ENCODE measurements at regions not wholly inside any gene's neighbourhood (a gene's known extent, or its start where the extent isn't known, plus 50 kb on each side); places are given as distances from the start of the nearest gene placed in this dataset.

DNA sequence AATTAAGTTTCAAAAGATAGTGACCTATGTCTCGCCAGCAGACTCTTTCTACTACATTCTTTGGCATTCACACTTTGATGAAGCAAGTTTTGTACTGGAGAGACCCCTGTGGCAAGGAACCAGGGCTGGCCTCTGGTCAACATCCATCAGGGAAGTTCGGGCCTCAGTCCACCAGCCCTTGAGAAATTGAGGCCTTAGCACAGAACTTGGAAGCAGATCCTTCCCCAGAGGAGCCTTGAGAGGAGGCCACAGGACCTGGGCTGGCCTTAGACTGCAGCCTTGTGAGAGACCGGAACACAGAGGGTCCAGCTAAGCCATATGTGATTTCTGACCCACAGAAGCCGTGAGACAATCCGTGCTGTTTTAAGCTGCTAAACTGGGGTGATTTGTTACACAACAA, 317.9 kb downstream of the ZSWIM6 start:
- ChIA-PET POLR2A (no interaction called here), CTCF (no interaction called here)
- DNase-seq (ENCODE audit: extremely low spot score) = no peak
- TF ChIP-seq LEF1 (IDR thresholded peaks at IDR 0.05; ENCODE audit: borderline replicate concordance) = no peak
- no peak for TF ChIP-seq BHLHE40 (IDR thresholded peaks at IDR 0.05; ENCODE audit: borderline replicate concordance)
- TF ChIP-seq SP1 (IDR thresholded peaks at IDR 0.05) = no peak
- TF ChIP-seq FOXM1 (IDR thresholded peaks at IDR 0.05; ENCODE audit: borderline replicate concordance) = no peak
- no peak for TF ChIP-seq NFRKB (IDR thresholded peaks at IDR 0.05)
- no peak for TF ChIP-seq ZNF384 (IDR thresholded peaks at IDR 0.05)
- no peak for TF ChIP-seq PKNOX1 (IDR thresholded peaks at IDR 0.05)
- no peak for TF ChIP-seq SUZ12 (IDR thresholded peaks at IDR 0.05)

- CTCF ChIA-PET = no interaction called here
- POLR2A ChIA-PET = no interaction called here
- no peak for DNase-seq (ENCODE audit: extremely low spot score)
- TF ChIP-seq BHLHE40 (IDR thresholded peaks at IDR 0.05; ENCODE audit: borderline replicate concordance) (no peak), CTBP1 (IDR thresholded peaks at IDR 0.05; ENCODE audit: borderline replicate concordance) (no peak), ELF4 (IDR thresholded peaks at IDR 0.05) (no peak), ZNF384 (IDR thresholded peaks at IDR 0.05) (no peak), FOXK2 (IDR thresholded peaks at IDR 0.05) (no peak), SUZ12 (IDR thresholded peaks at IDR 0.05) (no peak), NFRKB (IDR thresholded peaks at IDR 0.05) (no peak), TARDBP (IDR thresholded peaks at IDR 0.05) (no peak), HDGF (IDR thresholded peaks at IDR 0.05; ENCODE audit: borderline replicate concordance) (no peak), LEF1 (IDR thresholded peaks at IDR 0.05; ENCODE audit: borderline replicate concordance) (no peak), FOXA1 (IDR thresholded peaks at IDR 0.05) (no peak), SP1 (IDR thresholded peaks at IDR 0.05) (no peak), ARNT (IDR thresholded peaks at IDR 0.05) (no peak), FOXM1 (IDR thresholded peaks at IDR 0.05; ENCODE audit: borderline replicate concordance) (no peak), PKNOX1 (IDR thresholded peaks at IDR 0.05) (no peak), L3MBTL2 (conservative IDR thresholded peaks at IDR 0.05) (no peak)
These were observed 318.6 kb downstream of the ZSWIM6 start for GRCh38 chr5:61650661-61651060.

GRCh38 chr5:61651195-61651594, 319.1 kb downstream of the ZSWIM6 start:
- DNase-seq (ENCODE audit: extremely low spot score) = no peak
- POLR2A ChIA-PET = no interaction called here
- TF ChIP-seq ARNT (IDR thresholded peaks at IDR 0.05) (no peak), LEF1 (IDR thresholded peaks at IDR 0.05; ENCODE audit: borderline replicate concordance) (no peak), NFRKB (IDR thresholded peaks at IDR 0.05) (no peak), ELF4 (IDR thresholded peaks at IDR 0.05) (no peak), TARDBP (IDR thresholded peaks at IDR 0.05) (no peak), ZNF384 (IDR thresholded peaks at IDR 0.05) (no peak), FOXA1 (IDR thresholded peaks at IDR 0.05) (no peak), BHLHE40 (IDR thresholded peaks at IDR 0.05; ENCODE audit: borderline replicate concordance) (no peak)
- CTCF ChIA-PET = no interaction called here

- no peak for TF ChIP-seq FOXM1 (IDR thresholded peaks at IDR 0.05; ENCODE audit: borderline replicate concordance)
- no peak for TF ChIP-seq ZNF384 (IDR thresholded peaks at IDR 0.05)
- no peak for TF ChIP-seq NFRKB (IDR thresholded peaks at IDR 0.05)
- TF ChIP-seq L3MBTL2 (conservative IDR thresholded peaks at IDR 0.05) = no peak
- CTCF ChIA-PET = no interaction called here
- no peak for DNase-seq (ENCODE audit: extremely low spot score)
- POLR2A ChIA-PET = no interaction called here
These were observed 320.9 kb downstream of the ZSWIM6 start for GRCh38 chr5:61652916-61653315.

GRCh38 chr5:61653807-61654580, 321.9 kb downstream of the ZSWIM6 start:
- ChIA-PET POLR2A (no interaction called here), CTCF (no interaction called here)
- TF ChIP-seq HDGF (IDR thresholded peaks at IDR 0.05; ENCODE audit: borderline replicate concordance) (no peak), BHLHE40 (IDR thresholded peaks at IDR 0.05; ENCODE audit: borderline replicate concordance) (no peak), SP1 (IDR thresholded peaks at IDR 0.05) (no peak), CTBP1 (IDR thresholded peaks at IDR 0.05; ENCODE audit: borderline replicate concordance) (no peak), TARDBP (IDR thresholded peaks at IDR 0.05) (no peak), ZNF384 (IDR thresholded peaks at IDR 0.05) (no peak), ELF4 (IDR thresholded peaks at IDR 0.05) (no peak), LEF1 (IDR thresholded peaks at IDR 0.05; ENCODE audit: borderline replicate concordance) (no peak), FOXK2 (IDR thresholded peaks at IDR 0.05) (no peak), NFRKB (IDR thresholded peaks at IDR 0.05) (no peak), FOXM1 (IDR thresholded peaks at IDR 0.05; ENCODE audit: borderline replicate concordance) (no peak), FOXA1 (IDR thresholded peaks at IDR 0.05) (no peak), ARNT (IDR thresholded peaks at IDR 0.05) (no peak), SUZ12 (IDR thresholded peaks at IDR 0.05) (no peak), L3MBTL2 (conservative IDR thresholded peaks at IDR 0.05) (no peak), PKNOX1 (IDR thresholded peaks at IDR 0.05) (no peak)
- DNase-seq (ENCODE audit: extremely low spot score) = no peak

GRCh38 chr5:61654876-61655275, 322.8 kb downstream of the ZSWIM6 start:
- no peak for TF ChIP-seq TARDBP (IDR thresholded peaks at IDR 0.05)
- no peak for TF ChIP-seq LEF1 (IDR thresholded peaks at IDR 0.05; ENCODE audit: borderline replicate concordance)
- TF ChIP-seq ELF4 (IDR thresholded peaks at IDR 0.05) = no peak
- TF ChIP-seq ARNT (IDR thresholded peaks at IDR 0.05) = no peak
- no peak for TF ChIP-seq PKNOX1 (IDR thresholded peaks at IDR 0.05)
- no peak for TF ChIP-seq CTBP1 (IDR thresholded peaks at IDR 0.05; ENCODE audit: borderline replicate concordance)
- TF ChIP-seq ZNF384 (IDR thresholded peaks at IDR 0.05) = no peak
- no peak for TF ChIP-seq BHLHE40 (IDR thresholded peaks at IDR 0.05; ENCODE audit: borderline replicate concordance)
- TF ChIP-seq SUZ12 (IDR thresholded peaks at IDR 0.05) = no peak
- TF ChIP-seq FOXM1 (IDR thresholded peaks at IDR 0.05; ENCODE audit: borderline replicate concordance) = no peak
- no peak for TF ChIP-seq FOXK2 (IDR thresholded peaks at IDR 0.05)
- no peak for TF ChIP-seq SP1 (IDR thresholded peaks at IDR 0.05)
- TF ChIP-seq HDGF (IDR thresholded peaks at IDR 0.05; ENCODE audit: borderline replicate concordance) = no peak
- TF ChIP-seq L3MBTL2 (conservative IDR thresholded peaks at IDR 0.05) = no peak
- TF ChIP-seq NFRKB (IDR thresholded peaks at IDR 0.05) = no peak
- no peak for TF ChIP-seq FOXA1 (IDR thresholded peaks at IDR 0.05)
- CTCF ChIA-PET = no interaction called here
- no peak for DNase-seq (ENCODE audit: extremely low spot score)
- POLR2A ChIA-PET = no interaction called here
